Panc1 (cell line): ENCODE measurements at regions not wholly inside any gene's neighbourhood (a gene's known extent, or its start where the extent isn't known, plus 50 kb on each side); places are given as distances from the start of the nearest gene placed in this dataset.

Source experiments
- ATAC-seq: fragments of 200-7000 bp; cut with Tn5 transposase; 2 replicates; pipeline ENCODE4 v1.9.1; 2020; ENCODE audit warnings: mild to moderate bottlenecking, moderate library complexity
- BruUV-seq: library from RNA; stranded (reverse); fragments of 400-500 nt; replicated peaks from 2 replicates; lab custom pipeline; 2021; lab: Mats Ljungman, UMichigan
- CTCF ChIA-PET: fragments of 300-600 bp; sonication (Branson Sonifier 250); formaldehyde crosslinking; loops from one replicate; lab custom pipeline; 2022; ENCODE audit warnings: antibody characterized with exemption; lab: Charles Lee
- POLR2A ChIA-PET: fragments of 300-600 bp; sonication (Branson Sonifier 250); formaldehyde crosslinking; loops from one replicate; lab custom pipeline; 2022; ENCODE audit warnings: antibody characterized with exemption; lab: Charles Lee
- DNase-seq: peaks from one replicate; pipeline ENCODE4 v3.0.0-alpha.2; 2010; ENCODE audit warnings: low read depth, low spot score
- H3K27ac ChIP-seq: 2 replicates; pipeline ENCODE4 v1.5.1; 2011; ENCODE audit warnings: mild to moderate bottlenecking, low read length, inconsistent platforms
- H3K27me3 ChIP-seq: fragments of 200-500 bp; sonication (Bioruptor generic); 2 replicates; pipeline ENCODE4 v1.6.0; 2014; ENCODE audit warnings: low read length, inconsistent platforms; ENCODE audit not compliant: control insufficient read depth, insufficient read depth
- H3K36me3 ChIP-seq: fragments of 200-500 bp; sonication (Bioruptor generic); 2 replicates; pipeline ENCODE4 v1.5.1; 2014; ENCODE audit warnings: inconsistent platforms, mild to moderate bottlenecking, low read length, moderate library complexity; ENCODE audit not compliant: control insufficient read depth, insufficient read depth
- H3K4me1 ChIP-seq: 2 replicates; pipeline ENCODE4 v1.5.1; 2011; ENCODE audit warnings: inconsistent platforms, mild to moderate bottlenecking, low read length, moderate library complexity; ENCODE audit not compliant: control insufficient read depth, insufficient read depth
- H3K4me3 ChIP-seq, 2 experiments: 2 replicates each; pipeline ENCODE4 v1.5.1; 2011 to 2012; ENCODE audit warnings: low read depth in 2 of 2, low read length in 2 of 2, mild to moderate bottlenecking in 2 of 2, inconsistent platforms in 1 of 2, moderate library complexity in 1 of 2
- H3K9me3 ChIP-seq: fragments of 200-500 bp; sonication (Bioruptor generic); 2 replicates; pipeline ENCODE4 v1.5.1; 2014; ENCODE audit warnings: low read depth, mild to moderate bottlenecking, inconsistent platforms, low read length, moderate library complexity; ENCODE audit not compliant: control insufficient read depth, insufficient read depth
- CTCF ChIP-seq: fragments of 450-650 bp; IDR thresholded peaks from 2 replicates; pipeline ENCODE4 v1.5.1; 2017; ENCODE audit warnings: mild to moderate bottlenecking
- POLR2AphosphoS5 ChIP-seq: IDR thresholded peaks from 2 replicates; pipeline ENCODE4 v1.6.1; 2012; ENCODE audit warnings: mild to moderate bottlenecking, low read depth, low read length, moderate library complexity
- REST ChIP-seq, 2 experiments: IDR thresholded peaks; 2 replicates each; pipeline ENCODE4 v1.6.1; 2011 to 2012; ENCODE audit warnings: low read depth in 2 of 2, control low read depth in 1 of 2, low read length in 1 of 2, mild to moderate bottlenecking in 1 of 2, moderate library complexity in 1 of 2; ENCODE audit not compliant: insufficient read depth in 1 of 2
- SIN3A ChIP-seq: IDR thresholded peaks from 2 replicates; pipeline ENCODE4 v1.6.1; 2012; ENCODE audit warnings: low read depth, mild to moderate bottlenecking, low read length, moderate library complexity, borderline replicate concordance; ENCODE audit not compliant: insufficient read depth
- TCF7L2 ChIP-seq: IDR thresholded peaks from 2 replicates; pipeline ENCODE4 v1.6.1; 2011; ENCODE audit warnings: mild to moderate bottlenecking, low read depth, low read length, inconsistent platforms
- in situ Hi-C: cut with HindIII; loops from 2 replicates; pipeline ENCODE4 v1.10.0; 2016; ENCODE audit warnings: low sequenced_read_pairs, low pct_unique_long_range_greater_than_20kb
- intact Hi-C: fragments of 100-400 bp; cut with micrococcal nuclease; formaldehyde crosslinking; loops from one replicate; pipeline ENCODE4 v1.10.0; 2022; ENCODE audit not compliant: unreplicated experiment

GRCh38 chr1:212218911-212219310, 66.3 kb upstream of the PPP2R5A start:
- H3K4me1 ChIP-seq, result no peaks in the 10 kb centered on the region
- intact Hi-C loops, result no loop called here
- ATAC-seq, result 0 out of 2 replicates have a peak, but pooled peaks have one; percentile 27
- ChIA-PET CTCF (no interaction called here), POLR2A (no interaction called here)
- H3K27ac ChIP-seq, result no peak overlapping the region
- no peak overlapping the region for H3K4me3 ChIP-seq
- DNase-seq, result no peak
- H3K27me3 ChIP-seq, result no peaks in the 10 kb centered on the region
- no peaks in the 10 kb centered on the region for H3K36me3 ChIP-seq
- H3K9me3 ChIP-seq, result no peaks in the 10 kb centered on the region
- TF ChIP-seq REST (IDR thresholded peaks at IDR 0.05; ENCODE audit: insufficient read depth in 1 of 2, low read depth in 2 of 2, low read length in 1 of 2) (no peak), POLR2AphosphoS5 (no peak), CTCF (no peak), SIN3A (no peak), TCF7L2 (no peak)
- in situ Hi-C loops, result no loop called here
- no TSS peak for BruUV-seq

DNA sequence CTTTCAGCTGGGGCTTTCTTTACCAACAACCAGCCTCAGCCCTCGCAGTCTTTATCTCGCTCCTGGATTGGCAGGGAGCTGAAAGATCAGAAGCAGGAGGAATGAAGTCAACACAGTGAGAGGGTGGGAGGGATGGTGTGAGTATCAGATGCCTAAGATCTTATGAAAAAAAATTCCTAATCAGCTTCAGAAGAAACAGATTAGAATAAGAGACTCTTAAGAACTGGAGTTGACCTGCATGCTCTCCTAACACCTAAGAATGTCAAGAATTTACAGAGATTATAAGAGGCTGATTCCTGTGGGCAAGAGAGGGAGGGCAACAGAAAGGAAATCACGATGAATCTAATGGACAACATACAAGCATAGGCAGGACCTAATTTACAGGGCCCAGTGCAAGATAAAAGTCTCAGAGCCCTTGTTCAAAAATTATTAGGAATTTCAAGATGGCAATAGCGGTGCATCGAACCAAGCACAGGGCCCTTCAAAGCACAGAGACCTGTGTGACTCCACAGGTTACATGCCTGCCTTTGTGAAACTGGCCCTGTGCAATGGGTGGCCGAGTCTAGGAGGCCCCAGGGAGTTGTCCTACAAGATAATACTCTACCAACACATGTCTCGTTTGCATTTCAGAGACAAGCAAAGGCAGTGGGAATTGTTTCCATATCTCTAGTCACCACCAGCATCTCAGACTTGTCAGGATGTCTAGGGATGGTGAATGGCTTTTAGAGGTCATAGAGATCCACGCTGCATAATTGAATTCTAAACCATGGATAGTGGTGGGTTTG, 65.3 kb upstream of the PPP2R5A start:
- CTCF ChIA-PET, result no interaction called here

More for the DNA sequence above, 65.3 kb upstream of the PPP2R5A start:
- POLR2A ChIA-PET, result no interaction called here
- Histone ChIP-seq H3K4me3 (no peak overlapping the region), H3K27ac (no peak overlapping the region), H3K27me3 (no peaks in the 10 kb centered on the region), H3K9me3 (no peaks in the 10 kb centered on the region), H3K4me1 (no peaks in the 10 kb centered on the region), H3K36me3 (no peaks in the 10 kb centered on the region)
- ATAC-seq (no peak), DNase-seq (no peak)
- intact Hi-C loops, result no loop called here
- no peak for TF ChIP-seq TCF7L2
- TF ChIP-seq POLR2AphosphoS5, result no peak
- TF ChIP-seq SIN3A, result no peak
- no peak for TF ChIP-seq CTCF
- TF ChIP-seq REST (IDR thresholded peaks at IDR 0.05; ENCODE audit: insufficient read depth in 1 of 2, low read depth in 2 of 2, low read length in 1 of 2), result no peak
- BruUV-seq, result no TSS peak
- in situ Hi-C loops, result no loop called here
